ENCODE measurements at regions not wholly inside any gene's neighbourhood (a gene's known extent, or its start where the extent isn't known, plus 50 kb on each side); places are given as distances from the start of the nearest gene placed in this dataset.

GRCh38 chr14:36430169-36430568 is 89.9 kb downstream of the NKX2-1 start:
- TF ChIP-seq JUN (IDR thresholded peaks at IDR 0.05; ENCODE audit: borderline replicate concordance, low read depth, low read length) (no peak), JUN (CRISPR knock-in tag; IDR thresholded peaks at IDR 0.05; ENCODE audit: borderline replicate concordance) (no peak), BRD9 (IDR thresholded peaks at IDR 0.05; ENCODE audit: low read depth, partially characterized antibody) (no peak), XRCC5 (IDR thresholded peaks at IDR 0.05; ENCODE audit: low read depth, low read length) (no peak), PHB2 (IDR thresholded peaks at IDR 0.05; ENCODE audit: low read depth) (no peak)
